GM12892 (cell line): ENCODE measurements at regions not wholly inside any gene's neighbourhood (a gene's known extent, or its start where the extent isn't known, plus 50 kb on each side); places are given as distances from the start of the nearest gene placed in this dataset.

Source experiments
- DNase-seq: peaks from one replicate; pipeline ENCODE4 v3.0.0; 2011; ENCODE audit not compliant: insufficient read length
- FAIRE-seq: peaks from 2 replicates; lab custom pipeline; 2011; peaks lifted over from hg19 to GRCh38; lab: Jason Lieb, UNC
- POLR2A ChIP-seq: IDR thresholded peaks from 2 replicates; pipeline ENCODE4 v1.6.1; 2011; ENCODE audit warnings: low read depth, low read length, control low read depth
- POLR2AphosphoS5 ChIP-seq: IDR thresholded peaks from 2 replicates; pipeline ENCODE4 v1.6.1; 2011; ENCODE audit warnings: low read depth, low read length, control low read depth
- TAF1 ChIP-seq: IDR thresholded peaks from 2 replicates; pipeline ENCODE4 v1.6.1; 2011; ENCODE audit warnings: low read depth, mild to moderate bottlenecking, control low read depth, low read length, borderline replicate concordance

DNA sequence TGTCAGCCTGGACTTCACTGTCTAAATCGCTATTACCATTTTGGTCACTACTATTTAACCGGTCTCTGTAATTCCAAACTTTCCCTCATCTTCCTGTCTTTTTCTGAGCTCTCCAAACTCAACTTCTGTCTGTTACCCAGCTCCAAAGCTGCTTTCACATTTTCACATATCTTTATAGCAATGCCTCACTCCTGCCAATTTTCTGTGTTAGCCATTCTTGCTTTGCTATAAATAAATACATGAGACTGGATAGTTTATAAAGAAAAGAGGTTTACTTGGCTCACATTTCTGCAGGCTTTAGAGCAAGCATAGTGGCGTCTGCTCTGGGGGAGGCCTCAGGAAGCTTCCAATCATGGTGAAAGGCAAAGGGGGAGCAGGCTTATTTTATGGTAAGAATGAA lies 368.3 kb upstream of the GNPDA2 start:
- FAIRE-seq (no peak), DNase-seq (no peak)
- no peak for TF ChIP-seq TAF1
- no peak for TF ChIP-seq POLR2AphosphoS5
- no peak for TF ChIP-seq POLR2A

DNA sequence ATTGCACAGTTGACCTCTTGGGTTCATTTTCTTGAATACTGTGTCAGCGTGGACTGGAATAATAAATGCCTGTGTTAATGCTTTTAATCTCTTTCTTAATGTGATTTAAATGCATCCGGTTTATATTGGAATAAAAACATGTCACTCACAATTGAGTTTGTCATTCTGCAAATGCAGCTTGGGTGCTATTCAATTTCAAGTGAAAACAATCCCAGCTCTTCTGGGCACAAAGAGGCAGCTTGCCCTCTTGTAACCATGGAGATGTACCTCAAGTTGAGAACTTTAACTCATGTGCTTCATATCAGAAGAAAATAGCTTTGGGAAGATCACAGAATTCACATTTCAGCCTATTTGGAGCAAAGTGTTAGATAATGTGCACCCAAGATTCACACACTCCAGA lies 355.7 kb upstream of the GNPDA2 start:
- no peak for DNase-seq
- TF ChIP-seq POLR2AphosphoS5 (no peak), POLR2A (no peak), TAF1 (no peak)
- no peak for FAIRE-seq

DNA sequence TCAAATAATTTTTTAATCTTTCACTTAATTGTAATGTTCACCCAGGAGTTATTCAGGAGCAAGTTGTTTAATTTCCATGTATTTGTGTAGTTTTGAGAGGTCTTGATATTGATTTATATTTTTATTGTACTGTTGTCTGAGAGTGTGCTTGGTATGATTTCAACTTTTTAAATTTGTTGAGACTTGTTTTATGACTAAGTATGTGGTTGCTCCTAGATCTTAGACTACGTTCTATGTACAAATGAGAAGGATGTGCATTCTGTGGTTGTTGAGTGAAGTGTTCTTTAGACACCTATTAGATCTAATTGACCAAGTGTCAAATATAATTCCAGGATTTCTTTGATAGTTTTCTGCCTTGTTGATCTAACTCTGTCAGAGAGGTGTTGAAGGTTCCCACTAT lies 353.3 kb upstream of the GNPDA2 start:
- DNase-seq (no peak), FAIRE-seq (no peak)
- no peak for TF ChIP-seq TAF1
- no peak for TF ChIP-seq POLR2AphosphoS5
- TF ChIP-seq POLR2A, result no peak

DNA sequence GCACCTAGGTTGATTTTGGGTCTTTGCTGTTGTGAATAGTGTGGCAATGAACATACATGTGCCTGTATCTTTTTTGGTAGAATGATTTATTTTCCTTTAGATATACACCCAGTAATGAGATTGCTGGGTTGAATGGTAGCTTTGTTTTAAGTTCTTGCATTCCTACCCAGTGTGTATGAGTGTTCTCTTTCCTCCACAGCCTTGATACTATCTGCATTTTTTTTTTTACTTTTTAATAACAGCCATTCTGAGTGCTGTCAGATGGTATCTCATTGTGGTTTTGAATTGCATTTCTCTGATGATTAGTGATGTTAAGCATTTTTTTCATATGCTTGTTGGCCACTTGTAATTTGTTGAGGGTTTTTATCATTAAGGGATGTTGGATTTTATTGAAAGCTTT lies 351.8 kb upstream of the GNPDA2 start:
- FAIRE-seq (no peak), DNase-seq (no peak)
- TF ChIP-seq TAF1, result no peak
- TF ChIP-seq POLR2A, result no peak
- TF ChIP-seq POLR2AphosphoS5, result no peak

DNA sequence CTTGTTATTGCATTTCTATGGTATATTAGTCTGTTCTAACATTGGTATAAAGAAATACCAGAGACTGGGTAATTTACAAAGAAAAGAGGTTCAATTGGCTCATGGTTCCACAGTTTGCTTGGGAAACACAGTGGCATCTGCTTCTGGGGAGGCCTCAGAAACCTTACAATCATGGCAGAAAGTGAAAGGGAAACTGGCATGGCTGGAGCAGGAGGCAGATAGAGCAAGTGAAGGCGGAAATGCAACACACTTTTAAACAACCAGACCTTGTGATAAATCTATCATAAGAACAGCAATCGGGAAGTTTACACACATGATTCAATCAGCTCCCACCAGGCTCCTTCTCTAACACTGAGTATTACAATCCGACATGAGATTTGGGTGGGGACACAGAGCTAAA lies 346.6 kb upstream of the GNPDA2 start:
- no peak for FAIRE-seq
- TF ChIP-seq POLR2AphosphoS5, result no peak
- no peak for TF ChIP-seq TAF1
- TF ChIP-seq POLR2A, result no peak
- DNase-seq, result no peak

DNA sequence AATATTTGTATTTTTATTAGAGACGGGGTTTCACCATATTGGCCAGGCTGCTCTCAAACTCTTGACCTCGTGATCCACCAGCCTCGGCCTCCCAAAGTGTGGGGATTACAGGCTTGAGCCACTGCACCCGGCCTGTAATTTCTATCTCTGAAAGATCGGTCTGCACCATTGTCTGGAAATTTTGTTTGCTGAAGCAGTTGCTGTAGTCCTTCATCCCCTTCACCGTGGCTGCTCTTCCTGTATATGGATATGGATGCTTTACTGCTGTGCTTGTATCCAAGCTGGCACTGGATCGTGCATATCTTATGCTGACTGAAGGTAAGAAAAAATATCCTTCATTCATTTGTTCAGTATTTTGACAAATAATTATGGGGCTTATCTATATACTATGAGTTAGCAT lies 338.4 kb upstream of the GNPDA2 start:
- DNase-seq (no peak), FAIRE-seq (no peak)
- TF ChIP-seq POLR2A (no peak), POLR2AphosphoS5 (no peak), TAF1 (no peak)

DNA sequence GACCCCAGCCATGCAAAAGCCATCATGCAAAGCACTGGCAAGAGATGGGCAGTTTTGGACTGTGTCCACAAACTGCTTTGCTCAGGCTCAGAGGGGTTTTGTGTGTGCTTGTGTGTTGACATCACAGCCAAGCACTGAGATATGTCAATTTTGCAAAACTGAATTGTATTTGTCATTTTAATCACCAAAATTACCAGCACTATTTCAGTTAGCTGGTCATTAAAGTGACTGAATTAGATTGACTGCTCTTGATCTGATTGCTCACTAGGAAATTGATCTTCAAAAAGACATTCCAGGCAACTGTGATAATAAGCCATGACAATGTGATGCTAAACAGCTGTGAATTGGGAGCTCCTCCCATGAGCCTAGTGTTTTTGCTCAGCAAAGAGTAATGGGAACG lies 337.3 kb upstream of the GNPDA2 start:
- no peak for TF ChIP-seq TAF1
- DNase-seq, result no peak
- FAIRE-seq, result no peak

DNA sequence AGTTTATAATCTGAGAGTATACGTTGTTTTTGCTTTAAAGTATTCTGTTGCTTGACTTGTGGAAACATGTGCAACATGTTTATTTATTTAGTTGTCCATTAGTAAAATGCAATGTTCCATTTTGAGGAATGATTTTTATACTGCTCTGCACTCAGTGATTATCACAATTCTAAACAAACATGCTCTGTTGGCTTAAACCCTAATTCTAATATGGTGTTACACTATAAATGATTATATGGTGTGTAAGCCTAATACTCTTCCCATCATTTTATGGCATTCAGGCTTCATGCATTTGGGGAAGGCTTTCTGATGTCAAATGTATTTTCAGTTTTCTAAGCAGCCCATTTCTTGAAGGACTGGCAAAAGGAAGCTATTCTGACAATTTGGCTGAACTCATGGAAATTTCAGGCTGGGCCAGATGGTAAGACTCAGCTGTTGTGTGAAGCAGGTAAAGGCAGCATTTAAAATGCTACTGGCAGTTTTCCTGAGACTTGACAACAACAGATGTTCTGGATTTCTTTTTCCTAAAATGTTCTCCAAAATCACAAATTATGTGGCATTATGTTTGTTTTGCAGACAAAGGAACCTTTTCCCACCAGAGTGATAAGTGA lies 336.7 kb upstream of the GNPDA2 start:
- no peak for DNase-seq
- TF ChIP-seq POLR2AphosphoS5 (no peak), TAF1 (no peak), POLR2A (no peak)
- FAIRE-seq, result no peak

DNA sequence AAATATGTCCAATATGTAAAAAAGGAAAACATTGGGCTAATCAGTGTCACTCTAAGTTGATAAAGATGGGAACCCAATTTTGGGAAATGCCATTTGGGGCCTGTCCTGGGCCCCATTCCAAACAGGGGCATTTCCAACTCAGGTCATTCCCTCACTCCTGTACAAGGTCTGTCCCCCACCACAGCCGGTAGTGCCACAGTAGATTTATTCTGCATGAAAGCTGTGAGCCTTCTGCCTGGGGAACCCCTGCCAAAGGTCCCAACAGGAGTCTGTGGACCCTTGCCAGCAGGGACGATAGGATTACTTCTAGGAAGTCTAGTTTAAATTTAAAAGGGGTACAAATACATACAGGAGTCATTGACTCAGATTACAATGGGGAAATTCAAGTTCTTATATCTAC lies 317.6 kb upstream of the GNPDA2 start:
- TF ChIP-seq TAF1, result no peak
- TF ChIP-seq POLR2AphosphoS5, result no peak
- no peak for TF ChIP-seq POLR2A
- DNase-seq (no peak), FAIRE-seq (no peak)

DNA sequence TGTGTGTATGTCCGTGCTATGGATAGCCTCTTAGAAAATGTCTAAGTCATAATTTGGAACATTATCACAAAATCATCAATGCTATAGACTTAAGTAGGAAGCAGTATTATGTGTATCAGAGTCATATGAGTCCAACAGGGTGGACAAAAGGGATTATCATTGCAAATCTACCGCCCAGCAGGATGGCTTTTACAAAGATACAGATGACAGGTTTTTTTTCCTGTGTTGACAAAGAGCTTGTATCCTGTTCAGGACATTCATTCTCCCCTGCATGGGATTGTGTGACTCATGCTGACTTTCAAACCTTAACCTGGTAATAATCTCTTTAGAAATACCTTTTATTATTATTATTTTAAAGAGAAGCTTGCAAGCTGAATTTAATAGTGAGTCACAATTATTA lies 310.3 kb upstream of the GNPDA2 start:
- DNase-seq (no peak), FAIRE-seq (no peak)
- TF ChIP-seq POLR2AphosphoS5 (no peak), TAF1 (no peak), POLR2A (no peak)

DNA sequence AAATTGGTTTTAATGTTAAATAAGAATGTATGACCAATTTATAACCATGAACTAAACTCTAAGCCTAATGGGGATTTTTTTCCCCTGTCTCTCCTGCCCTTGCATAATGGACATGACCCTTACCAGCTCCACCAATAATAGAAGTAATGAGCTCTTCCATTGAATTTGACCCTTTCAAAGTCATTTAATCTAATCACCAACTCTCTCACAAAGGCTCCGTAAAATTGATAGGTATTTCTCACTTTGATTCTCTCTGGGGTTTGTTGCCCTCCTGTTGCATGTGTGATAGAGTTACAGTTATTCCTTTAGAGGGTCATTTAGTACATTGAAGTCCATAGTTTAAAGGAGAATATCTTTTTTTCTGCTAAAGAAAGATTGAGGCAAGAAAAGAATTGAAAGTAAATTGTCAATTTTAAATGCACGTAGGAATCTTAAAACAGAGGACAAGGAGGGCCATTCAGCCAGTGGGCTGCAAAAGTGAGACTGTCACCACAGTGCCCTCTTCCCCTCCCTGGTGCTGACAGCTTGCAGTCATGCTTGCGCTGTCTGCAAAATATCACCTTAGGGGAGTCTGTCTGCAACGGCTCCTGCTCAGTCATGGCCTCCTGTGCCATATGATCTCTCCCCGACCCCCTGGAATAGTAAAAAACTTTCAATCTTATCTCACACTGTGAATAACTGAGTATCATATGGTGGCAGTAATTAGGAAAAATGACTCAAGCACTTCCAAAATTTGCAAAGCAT lies 307.5 kb upstream of the GNPDA2 start:
- TF ChIP-seq POLR2A, result no peak
- no peak for TF ChIP-seq TAF1
- TF ChIP-seq POLR2AphosphoS5, result no peak
- DNase-seq (no peak), FAIRE-seq (no peak)

DNA sequence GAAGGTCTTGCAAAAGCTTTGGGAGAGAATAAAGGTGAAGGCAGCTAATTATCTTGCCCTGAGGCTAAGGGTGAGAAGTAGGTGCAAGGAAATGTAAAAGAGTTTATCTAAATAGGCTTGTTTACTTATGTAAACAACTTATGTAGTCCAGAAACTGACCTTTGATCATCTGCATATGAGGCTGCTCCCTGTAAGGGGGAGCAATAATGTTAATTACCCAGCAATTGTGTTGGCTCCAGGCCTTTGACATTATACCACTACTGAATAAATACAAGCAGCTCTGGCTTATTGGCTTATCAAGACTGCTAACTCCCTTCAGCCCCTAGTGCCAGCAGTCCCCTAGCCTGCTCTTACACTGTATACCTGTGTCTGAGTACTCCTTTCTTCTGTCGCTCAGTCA lies 303.7 kb upstream of the GNPDA2 start:
- TF ChIP-seq POLR2A (no peak), TAF1 (no peak), POLR2AphosphoS5 (no peak)
- DNase-seq, result no peak
- no peak for FAIRE-seq

DNA sequence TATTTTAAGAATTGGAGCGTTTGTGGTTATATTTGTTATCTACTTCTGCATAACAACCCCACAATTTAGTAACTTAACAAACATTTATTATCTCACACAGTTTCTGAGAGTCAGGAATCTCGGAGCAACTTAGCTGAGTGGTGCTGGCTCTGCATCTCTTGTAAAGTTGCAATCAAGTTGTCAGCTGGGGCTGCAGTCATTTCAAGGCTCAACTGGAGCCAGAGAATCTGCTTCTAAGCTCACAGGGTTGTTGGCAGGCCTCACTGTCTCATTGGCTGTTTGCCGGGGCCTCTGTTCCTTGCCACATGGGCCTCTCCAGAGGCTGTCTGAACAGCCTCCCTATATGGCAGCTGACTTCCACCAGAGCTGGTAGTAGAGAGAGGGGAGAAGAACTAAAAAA lies 281.2 kb upstream of the GNPDA2 start:
- no peak for DNase-seq
- TF ChIP-seq POLR2A (no peak), POLR2AphosphoS5 (no peak)
- no peak for FAIRE-seq
